Gastrocnemius medialis (tissue), 4 donors: ENCODE measurements at regions not wholly inside any gene's neighbourhood (a gene's known extent, or its start where the extent isn't known, plus 50 kb on each side); places are given as distances from the start of the nearest gene placed in this dataset.

Experiments
- POLR2A ChIP-seq, 2 donors: fragments of 450-650 bp; IDR thresholded peaks; one replicate each; pipeline ENCODE4 v1.6.1; 2017; ENCODE audit warnings: antibody characterized with exemption in 2 of 2, mild to moderate bottlenecking in 2 of 2, moderate library complexity in 2 of 2
- TF ChIP-seq, protein P1 (sequence below), 5 experiments: fragments of 450-650 bp in 3 of 5; fragments of 200-600 bp in 2 of 5; sonication (generic) in 2 of 5; IDR thresholded peaks in 4 of 5; conservative IDR thresholded peaks in 1 of 5; 1 replicate in 4 of 5; 2 replicates in 1 of 5; pipeline ENCODE4 v1.5.1; 2016 to 2019; ENCODE audit warnings: antibody characterized with exemption in 5 of 5, mild to moderate bottlenecking in 3 of 5, moderate library complexity in 3 of 5

DNA sequence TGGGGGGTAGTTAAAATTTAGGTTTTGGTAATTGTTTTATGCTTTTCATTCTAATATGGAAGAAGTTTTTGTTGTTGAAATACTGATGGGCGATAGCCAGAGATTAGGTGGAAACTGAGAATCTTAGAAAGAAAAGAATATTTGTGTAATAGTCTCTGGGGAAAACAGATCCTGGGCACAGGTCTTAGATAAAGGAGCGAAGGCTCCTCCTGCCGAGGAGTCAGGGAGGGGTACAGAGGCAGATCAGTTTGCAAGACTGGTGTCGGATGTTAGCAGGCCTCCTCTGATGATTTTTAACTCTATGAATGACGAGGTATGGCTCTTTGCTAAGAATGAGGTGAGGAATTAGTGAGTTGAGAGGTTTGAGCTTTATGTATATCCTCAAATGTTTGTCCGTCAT, 339.7 kb downstream of the HGF start:
- TF ChIP-seq, protein P1, sequence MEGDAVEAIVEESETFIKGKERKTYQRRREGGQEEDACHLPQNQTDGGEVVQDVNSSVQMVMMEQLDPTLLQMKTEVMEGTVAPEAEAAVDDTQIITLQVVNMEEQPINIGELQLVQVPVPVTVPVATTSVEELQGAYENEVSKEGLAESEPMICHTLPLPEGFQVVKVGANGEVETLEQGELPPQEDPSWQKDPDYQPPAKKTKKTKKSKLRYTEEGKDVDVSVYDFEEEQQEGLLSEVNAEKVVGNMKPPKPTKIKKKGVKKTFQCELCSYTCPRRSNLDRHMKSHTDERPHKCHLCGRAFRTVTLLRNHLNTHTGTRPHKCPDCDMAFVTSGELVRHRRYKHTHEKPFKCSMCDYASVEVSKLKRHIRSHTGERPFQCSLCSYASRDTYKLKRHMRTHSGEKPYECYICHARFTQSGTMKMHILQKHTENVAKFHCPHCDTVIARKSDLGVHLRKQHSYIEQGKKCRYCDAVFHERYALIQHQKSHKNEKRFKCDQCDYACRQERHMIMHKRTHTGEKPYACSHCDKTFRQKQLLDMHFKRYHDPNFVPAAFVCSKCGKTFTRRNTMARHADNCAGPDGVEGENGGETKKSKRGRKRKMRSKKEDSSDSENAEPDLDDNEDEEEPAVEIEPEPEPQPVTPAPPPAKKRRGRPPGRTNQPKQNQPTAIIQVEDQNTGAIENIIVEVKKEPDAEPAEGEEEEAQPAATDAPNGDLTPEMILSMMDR (IDR thresholded peaks at IDR 0.05 in 4 of 5, conservative IDR thresholded peaks at IDR 0.05 in 1 of 5) = no peak
- TF ChIP-seq POLR2A (IDR thresholded peaks at IDR 0.05) = no peak
